ENCODE measurements at regions not wholly inside any gene's neighbourhood (a gene's known extent, or its start where the extent isn't known, plus 50 kb on each side); places are given as distances from the start of the nearest gene placed in this dataset.

DNA sequence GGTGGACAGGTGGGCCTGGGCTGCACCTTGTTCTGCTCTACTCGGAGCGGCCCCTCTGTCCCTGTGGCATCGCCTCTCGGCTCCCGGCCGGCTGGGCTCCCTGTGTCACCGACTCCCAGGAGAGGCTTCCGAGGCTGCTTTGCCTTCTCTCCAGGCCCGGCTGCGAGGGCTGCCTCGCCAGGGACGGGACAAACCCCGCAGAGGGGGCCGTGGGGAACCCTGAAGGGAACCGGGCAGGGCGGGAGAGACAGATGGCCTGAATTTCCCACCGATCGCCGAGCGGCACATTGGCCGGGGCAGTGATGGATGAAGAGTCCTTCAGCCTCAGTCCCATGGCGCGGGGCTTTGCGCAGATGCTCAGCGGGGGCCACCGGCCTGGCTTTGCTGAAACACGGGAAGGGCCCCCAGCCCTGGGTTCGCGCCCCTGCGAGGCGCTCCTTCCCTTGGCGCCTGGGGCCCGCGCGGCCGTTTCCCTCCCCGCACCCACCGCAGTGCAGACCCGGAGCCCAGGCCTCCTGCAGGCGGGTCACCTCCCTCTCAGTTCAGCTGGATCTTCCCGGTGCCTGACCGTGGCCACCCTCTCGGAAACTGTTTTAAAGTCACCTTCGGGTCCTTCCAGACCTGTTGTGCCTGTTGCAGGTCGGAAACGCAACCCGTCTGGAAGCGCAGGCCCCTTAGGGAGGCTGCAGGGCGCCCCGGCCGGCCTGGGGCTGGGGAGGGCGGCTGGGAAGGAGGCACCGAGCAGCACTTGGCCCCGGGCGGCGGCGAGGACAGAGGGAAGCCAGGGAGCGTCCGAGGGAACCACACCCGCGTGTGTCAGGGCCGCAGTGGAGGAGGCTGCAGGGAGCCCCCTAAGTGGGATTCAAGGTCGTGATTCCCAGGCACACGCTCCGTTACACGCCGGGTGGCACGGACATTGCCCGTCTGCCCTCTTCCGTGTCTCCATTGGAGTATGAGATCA lies 341.9 kb upstream of the SALL3 start:
- DNase-seq (ENCODE audit: extremely low spot score): no peak
- POLR2A ChIA-PET: no interaction called here
- TF ChIP-seq TARDBP (IDR thresholded peaks at IDR 0.05) (no peak), SUZ12 (IDR thresholded peaks at IDR 0.05) (no peak), NFRKB (IDR thresholded peaks at IDR 0.05) (no peak), CTBP1 (IDR thresholded peaks at IDR 0.05; ENCODE audit: borderline replicate concordance) (no peak), ARNT (IDR thresholded peaks at IDR 0.05) (no peak), FOXM1 (IDR thresholded peaks at IDR 0.05; ENCODE audit: borderline replicate concordance) (no peak), ELF4 (IDR thresholded peaks at IDR 0.05) (no peak), FOXA1 (IDR thresholded peaks at IDR 0.05) (no peak), BHLHE40 (IDR thresholded peaks at IDR 0.05; ENCODE audit: borderline replicate concordance) (no peak), PKNOX1 (IDR thresholded peaks at IDR 0.05) (no peak), HDGF (IDR thresholded peaks at IDR 0.05; ENCODE audit: borderline replicate concordance) (no peak), FOXK2 (IDR thresholded peaks at IDR 0.05) (no peak), SP1 (IDR thresholded peaks at IDR 0.05) (no peak), L3MBTL2 (conservative IDR thresholded peaks at IDR 0.05) (no peak), LEF1 (IDR thresholded peaks at IDR 0.05; ENCODE audit: borderline replicate concordance) (no peak)
- CTCF ChIA-PET: no interaction called here

GRCh38 chr18:78639006-78639950 lies 340.3 kb upstream of the SALL3 start:
- no peak for DNase-seq (ENCODE audit: extremely low spot score)
- ChIA-PET CTCF (no interaction called here), POLR2A (no interaction called here)
- TF ChIP-seq SP1 (IDR thresholded peaks at IDR 0.05): no peak
- TF ChIP-seq FOXA1 (IDR thresholded peaks at IDR 0.05): no peak
- no peak for TF ChIP-seq CTBP1 (IDR thresholded peaks at IDR 0.05; ENCODE audit: borderline replicate concordance)
- no peak for TF ChIP-seq ZNF384 (IDR thresholded peaks at IDR 0.05)
- no peak for TF ChIP-seq NFRKB (IDR thresholded peaks at IDR 0.05)
- no peak for TF ChIP-seq SUZ12 (IDR thresholded peaks at IDR 0.05)
- TF ChIP-seq FOXM1 (IDR thresholded peaks at IDR 0.05; ENCODE audit: borderline replicate concordance): no peak
- no peak for TF ChIP-seq FOXK2 (IDR thresholded peaks at IDR 0.05)
- no peak for TF ChIP-seq ARNT (IDR thresholded peaks at IDR 0.05)
- no peak for TF ChIP-seq L3MBTL2 (conservative IDR thresholded peaks at IDR 0.05)
- TF ChIP-seq TARDBP (IDR thresholded peaks at IDR 0.05): no peak
- no peak for TF ChIP-seq HDGF (IDR thresholded peaks at IDR 0.05; ENCODE audit: borderline replicate concordance)
- TF ChIP-seq BHLHE40 (IDR thresholded peaks at IDR 0.05; ENCODE audit: borderline replicate concordance): no peak
- no peak for TF ChIP-seq ELF4 (IDR thresholded peaks at IDR 0.05)
- no peak for TF ChIP-seq LEF1 (IDR thresholded peaks at IDR 0.05; ENCODE audit: borderline replicate concordance)

- POLR2A ChIA-PET: no interaction called here
- TF ChIP-seq ELF4 (IDR thresholded peaks at IDR 0.05) (no peak), ARNT (IDR thresholded peaks at IDR 0.05) (no peak), CTBP1 (IDR thresholded peaks at IDR 0.05; ENCODE audit: borderline replicate concordance) (no peak)
- CTCF ChIA-PET: no interaction called here
- DNase-seq (ENCODE audit: extremely low spot score): no peak
Measured at GRCh38 chr18:78640246-78640995, 339.2 kb upstream of the SALL3 start.

- DNase-seq (ENCODE audit: extremely low spot score): no peak
- TF ChIP-seq ARNT (IDR thresholded peaks at IDR 0.05): no peak
- TF ChIP-seq FOXK2 (IDR thresholded peaks at IDR 0.05): no peak
- no peak for TF ChIP-seq NFRKB (IDR thresholded peaks at IDR 0.05)
- no peak for TF ChIP-seq ZNF384 (IDR thresholded peaks at IDR 0.05)
- no peak for TF ChIP-seq FOXA1 (IDR thresholded peaks at IDR 0.05)
- no peak for TF ChIP-seq PKNOX1 (IDR thresholded peaks at IDR 0.05)
- no peak for TF ChIP-seq TARDBP (IDR thresholded peaks at IDR 0.05)
- TF ChIP-seq ELF4 (IDR thresholded peaks at IDR 0.05): no peak
- no peak for TF ChIP-seq BHLHE40 (IDR thresholded peaks at IDR 0.05; ENCODE audit: borderline replicate concordance)
- no peak for TF ChIP-seq SP1 (IDR thresholded peaks at IDR 0.05)
- no peak for TF ChIP-seq HDGF (IDR thresholded peaks at IDR 0.05; ENCODE audit: borderline replicate concordance)
- no peak for TF ChIP-seq CTBP1 (IDR thresholded peaks at IDR 0.05; ENCODE audit: borderline replicate concordance)
- TF ChIP-seq LEF1 (IDR thresholded peaks at IDR 0.05; ENCODE audit: borderline replicate concordance): no peak
- no peak for TF ChIP-seq L3MBTL2 (conservative IDR thresholded peaks at IDR 0.05)
- no peak for TF ChIP-seq FOXM1 (IDR thresholded peaks at IDR 0.05; ENCODE audit: borderline replicate concordance)
- CTCF ChIA-PET: no interaction called here
- POLR2A ChIA-PET: no interaction called here
Measured at GRCh38 chr18:78641689-78642231, 337.9 kb upstream of the SALL3 start.

- ChIA-PET POLR2A (no interaction called here), CTCF (no interaction called here)
- TF ChIP-seq ZNF384 (IDR thresholded peaks at IDR 0.05) (no peak), NFRKB (IDR thresholded peaks at IDR 0.05) (no peak), SUZ12 (IDR thresholded peaks at IDR 0.05) (no peak), ELF4 (IDR thresholded peaks at IDR 0.05) (no peak), FOXA1 (IDR thresholded peaks at IDR 0.05) (no peak), SP1 (IDR thresholded peaks at IDR 0.05) (no peak), TARDBP (IDR thresholded peaks at IDR 0.05) (no peak), ARNT (IDR thresholded peaks at IDR 0.05) (no peak), FOXK2 (IDR thresholded peaks at IDR 0.05) (no peak), PKNOX1 (IDR thresholded peaks at IDR 0.05) (no peak), CTBP1 (IDR thresholded peaks at IDR 0.05; ENCODE audit: borderline replicate concordance) (no peak), BHLHE40 (IDR thresholded peaks at IDR 0.05; ENCODE audit: borderline replicate concordance) (no peak)
- DNase-seq (ENCODE audit: extremely low spot score): no peak
Measured at GRCh38 chr18:78642296-78642951, 337.2 kb upstream of the SALL3 start.
